Medulla oblongata (tissue), 1 donor: ENCODE measurements at regions not wholly inside any gene's neighbourhood (a gene's known extent, or its start where the extent isn't known, plus 50 kb on each side); places are given as distances from the start of the nearest gene placed in this dataset.

ENCODE experiments used
- DNase-seq: peaks from one replicate; pipeline ENCODE4 v3.0.0-alpha.2; 2015; ENCODE audit errors: extremely low spot score

DNA sequence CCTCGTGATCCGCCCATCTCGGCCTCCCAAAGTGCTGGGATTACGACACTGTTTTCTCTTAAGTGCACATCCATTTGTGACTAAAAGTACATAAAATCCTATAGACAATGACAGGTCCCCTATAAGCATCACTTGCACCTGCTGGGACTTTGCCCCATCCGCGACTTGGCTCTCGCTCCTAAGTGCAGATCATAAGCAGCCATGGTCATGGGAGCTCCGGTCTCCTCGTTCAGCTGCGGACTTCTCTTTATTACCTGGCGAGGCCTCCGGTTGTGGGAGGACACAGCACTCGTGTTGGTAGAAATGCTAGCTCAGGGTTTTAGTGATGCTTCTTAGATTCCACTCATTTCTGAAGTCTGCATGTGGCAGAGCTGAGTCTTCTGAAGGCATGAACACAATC, 92.7 kb upstream of the ST6GAL2 start:
- no peak for DNase-seq

DNA sequence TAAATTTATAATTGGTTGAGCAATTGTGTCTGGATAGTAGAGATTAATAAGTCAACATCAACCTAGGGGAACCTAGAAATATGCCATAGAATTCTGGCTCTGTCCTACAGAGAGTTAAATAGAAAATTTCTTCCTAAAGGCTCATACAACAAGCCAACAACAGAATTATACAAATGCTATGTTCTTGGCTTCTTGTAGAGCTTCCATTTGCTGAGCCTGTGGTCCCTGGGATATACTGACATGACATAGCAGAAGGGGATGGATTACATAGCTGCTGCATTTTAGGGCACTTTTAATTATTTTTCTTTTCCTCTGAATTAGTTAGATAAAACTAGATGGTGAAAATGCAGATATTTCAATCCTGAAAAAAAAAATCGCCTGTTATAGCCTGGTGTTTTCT, 95.5 kb upstream of the ST6GAL2 start:
- no peak for DNase-seq

DNA sequence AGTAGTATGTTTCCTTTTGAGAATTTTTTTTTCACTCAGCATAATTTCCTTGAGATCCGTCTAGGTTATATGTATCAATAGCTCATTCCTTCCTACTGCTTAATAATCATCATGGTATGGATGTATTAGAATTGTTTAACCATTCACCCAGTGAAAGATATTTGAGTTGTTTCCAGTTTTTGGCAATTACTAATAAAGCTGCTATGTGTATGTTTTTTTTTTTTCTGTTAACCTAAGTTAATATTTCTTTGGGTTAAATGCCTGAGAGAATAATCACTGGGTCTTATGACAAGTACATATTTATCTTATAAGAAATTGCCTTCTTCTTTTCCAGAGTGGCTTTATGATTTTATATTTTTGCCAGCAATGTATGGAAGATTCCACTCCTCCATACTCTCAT, 96.4 kb upstream of the ST6GAL2 start:
- no peak for DNase-seq

DNA sequence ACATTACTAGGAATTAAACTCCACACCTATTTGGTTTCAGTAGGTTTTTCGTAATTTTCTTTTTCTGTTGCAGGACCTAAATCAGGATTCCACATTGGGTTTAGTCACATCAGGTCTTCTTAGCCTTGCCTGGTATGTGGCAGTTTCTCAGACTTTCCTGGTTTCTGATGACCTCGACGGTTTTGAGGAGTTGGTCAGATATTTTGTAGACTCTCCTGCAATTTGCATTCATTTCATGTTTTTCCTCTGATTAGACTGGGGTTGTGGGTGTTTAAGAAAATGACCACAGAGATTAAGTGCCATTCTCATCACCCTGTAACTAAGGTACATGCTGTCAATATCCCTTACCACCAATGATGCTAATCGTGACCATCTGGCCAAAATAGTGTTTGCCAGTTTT, 97.3 kb upstream of the ST6GAL2 start:
- no peak for DNase-seq

DNA sequence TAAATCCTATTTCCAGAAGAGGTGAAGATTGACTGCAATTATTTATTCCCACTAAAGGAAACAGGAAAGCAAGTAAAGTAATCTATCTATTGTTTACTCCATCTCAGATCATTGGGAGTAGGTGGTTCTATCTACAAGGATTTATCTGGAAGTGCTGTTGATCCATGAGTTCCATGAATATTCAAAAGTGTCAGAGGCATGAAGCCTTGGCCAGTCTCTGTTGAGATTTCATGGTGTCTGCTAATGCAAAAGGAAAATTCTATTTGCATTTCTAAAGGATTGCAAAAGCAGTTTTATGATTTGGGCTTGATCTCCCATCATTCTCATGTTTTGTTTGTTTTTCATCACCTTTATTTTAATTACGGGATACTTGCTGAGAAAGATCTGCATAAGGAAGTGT, 102.4 kb upstream of the ST6GAL2 start:
- no peak for DNase-seq

DNA sequence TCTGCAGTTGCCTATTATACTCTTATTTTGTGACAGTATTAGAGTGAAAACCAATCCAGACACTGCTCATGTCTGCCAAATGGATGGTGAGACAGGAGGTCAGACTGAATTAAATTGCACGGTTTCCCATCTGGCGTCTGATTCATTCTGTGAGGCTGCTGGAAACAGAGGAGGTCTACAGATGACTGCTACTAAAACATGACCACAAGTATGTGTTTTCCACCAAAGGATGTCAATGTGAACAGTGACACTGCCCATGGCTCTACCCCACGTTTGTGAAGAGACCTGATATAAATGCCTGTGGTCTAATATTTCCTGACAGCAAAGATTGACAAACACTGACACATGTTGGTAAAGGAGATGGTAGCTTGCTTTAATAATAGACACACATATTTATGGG, 104.3 kb upstream of the ST6GAL2 start:
- DNase-seq = no peak

DNA sequence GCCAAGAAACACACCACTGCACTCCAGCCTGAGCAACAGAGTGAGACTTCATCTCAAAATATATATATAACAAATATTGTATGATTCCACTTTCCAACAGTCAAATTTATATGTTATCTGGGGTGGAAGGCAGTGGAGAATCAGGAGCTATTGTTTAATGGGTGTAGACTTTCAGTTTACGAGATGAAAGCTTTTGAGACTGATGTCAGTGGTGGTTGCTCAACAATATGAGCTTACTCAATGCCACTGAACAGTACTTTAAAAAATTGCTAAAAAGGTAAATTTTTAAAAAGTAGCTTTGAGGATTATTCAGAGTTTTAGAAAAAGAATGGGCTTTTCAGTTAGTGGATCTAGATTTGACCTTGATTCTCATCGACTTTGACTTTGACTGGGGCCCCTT, 105.9 kb upstream of the ST6GAL2 start:
- DNase-seq = no peak

DNA sequence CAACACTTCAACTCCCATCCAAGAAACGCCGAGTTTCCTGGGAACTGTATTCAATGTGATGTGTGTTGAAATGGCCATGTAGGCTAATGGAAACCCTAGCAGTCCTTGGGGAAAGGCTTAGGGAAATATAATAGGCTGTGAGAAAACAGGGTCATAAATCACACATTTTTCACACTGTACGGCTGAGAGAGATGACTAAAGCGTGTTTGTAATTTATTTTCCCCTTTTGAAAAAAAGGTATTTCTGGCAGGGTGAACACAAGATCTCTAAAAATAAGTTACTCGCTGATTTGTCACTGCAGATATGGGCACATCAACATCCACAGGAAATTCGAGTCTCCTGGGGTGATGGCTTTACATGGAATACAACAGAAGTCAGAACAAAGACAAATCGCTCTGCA, 109.6 kb upstream of the ST6GAL2 start:
- DNase-seq = no peak

DNA sequence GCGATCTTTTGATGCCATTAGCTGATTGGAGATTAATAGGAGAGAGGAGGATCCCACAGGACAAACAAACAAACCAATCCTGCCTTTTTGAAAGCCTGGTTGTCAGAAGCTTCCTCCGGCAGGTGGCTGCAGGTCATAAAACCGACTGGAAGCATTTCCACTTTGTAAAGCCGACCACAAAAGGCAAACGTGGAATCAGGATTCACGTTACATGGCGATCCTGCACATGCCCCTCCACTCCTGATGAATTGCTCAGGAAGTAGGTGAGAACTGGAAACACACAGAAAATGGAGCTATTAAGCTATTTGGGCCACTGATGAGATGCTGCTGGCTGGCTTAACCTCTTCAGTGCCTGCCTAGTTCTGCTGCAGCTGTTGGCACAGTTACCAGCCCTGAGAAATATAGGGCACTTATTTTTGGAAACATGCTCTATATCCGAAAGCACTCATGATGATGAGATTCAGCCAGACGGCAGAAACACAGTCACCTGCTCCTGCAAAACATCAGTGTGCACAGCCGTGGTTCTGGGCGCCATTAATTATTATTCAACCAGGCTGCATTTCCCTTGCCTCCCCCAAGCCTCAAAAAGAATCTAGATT, 110.3 kb upstream of the ST6GAL2 start:
- no peak for DNase-seq

DNA sequence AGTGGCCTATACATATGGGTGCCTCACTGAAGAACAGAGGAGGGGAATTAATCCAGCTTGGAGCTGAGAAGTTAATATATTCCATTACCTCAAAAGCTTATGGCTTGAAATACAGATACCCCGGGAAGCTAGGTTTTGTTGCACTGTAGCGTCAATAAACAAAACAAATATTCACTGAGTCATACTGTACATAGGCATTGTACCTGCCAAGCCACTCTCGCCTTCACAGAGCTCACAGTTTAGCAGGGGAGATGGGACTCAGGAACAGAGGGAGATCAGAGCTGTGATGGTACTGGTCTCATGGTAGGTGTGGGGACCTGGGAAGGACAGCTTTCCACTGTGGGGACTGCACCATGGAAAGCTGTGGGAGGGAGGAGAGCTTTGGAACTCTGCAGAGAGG, 111.2 kb upstream of the ST6GAL2 start:
- no peak for DNase-seq

DNA sequence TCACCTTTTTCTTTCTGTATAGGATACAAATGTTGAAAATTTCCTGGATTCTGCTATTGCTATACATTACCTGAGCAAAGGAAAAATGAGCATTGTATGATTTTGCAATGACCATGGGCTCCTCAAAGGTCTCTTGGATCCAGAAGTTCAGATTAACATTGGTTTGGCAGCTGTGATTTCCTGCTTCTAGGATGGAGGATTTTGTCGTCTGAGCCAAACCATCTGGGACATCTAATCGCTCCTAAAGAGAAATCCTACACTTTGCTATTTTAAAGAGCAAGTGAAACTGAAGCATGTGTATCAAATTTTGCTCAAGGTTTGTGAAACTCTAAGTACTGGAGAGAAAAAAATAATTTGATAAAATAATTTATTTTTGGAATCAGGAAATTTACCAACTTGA, 115.1 kb upstream of the ST6GAL2 start:
- DNase-seq = no peak

DNA sequence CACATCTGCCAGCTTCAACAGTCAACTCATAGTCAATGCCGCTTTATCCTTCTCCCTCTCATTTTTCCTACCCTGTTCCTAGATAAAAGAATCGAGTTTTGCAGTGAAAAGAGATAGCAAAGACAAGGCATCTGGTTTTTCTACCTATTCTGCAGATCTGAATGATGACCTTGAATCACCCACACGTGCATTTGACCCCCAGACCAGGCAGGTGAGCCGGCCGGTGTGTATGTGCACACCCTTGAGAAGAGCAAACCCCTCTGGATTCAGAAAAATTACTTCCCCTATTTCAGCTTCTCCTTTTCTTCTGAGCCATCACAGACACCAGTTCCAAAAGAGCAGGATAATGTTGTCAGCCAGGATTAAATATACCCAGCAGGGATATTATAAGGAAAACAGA, 115.6 kb upstream of the ST6GAL2 start:
- no peak for DNase-seq

DNA sequence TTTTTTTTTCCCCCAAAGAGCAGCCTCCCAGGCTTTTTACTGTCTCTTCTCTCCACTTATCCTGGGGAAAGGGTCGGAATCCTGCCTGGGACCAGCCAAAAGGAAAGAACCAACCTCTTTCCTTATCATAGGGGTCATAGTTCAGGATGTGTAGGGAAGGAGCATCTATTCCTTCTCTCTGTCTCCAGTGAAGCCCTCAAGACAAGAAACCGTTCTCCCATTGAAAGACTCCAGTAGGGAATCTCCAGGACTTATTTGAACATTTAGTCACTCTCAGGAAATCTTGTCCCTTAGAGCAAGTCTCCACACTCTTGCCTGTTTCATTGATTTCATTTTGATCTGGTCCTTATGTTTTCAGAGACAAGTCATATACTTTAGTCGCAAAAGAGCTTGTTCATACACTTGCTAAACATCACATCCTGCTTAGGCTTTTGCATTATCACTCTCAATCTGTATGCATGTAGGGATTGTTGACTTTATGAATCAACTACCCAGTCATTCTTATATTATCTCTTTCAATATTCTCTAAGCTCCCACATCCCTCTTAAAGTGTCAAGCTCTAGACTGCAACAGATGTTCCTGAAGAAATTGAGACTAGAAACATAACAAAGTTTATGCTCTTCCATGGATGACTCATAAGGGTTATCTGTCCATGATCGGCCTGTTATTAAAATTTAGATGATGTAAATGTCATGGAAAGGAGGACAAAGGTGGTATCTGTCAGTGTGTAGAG, 116.2 kb upstream of the ST6GAL2 start:
- DNase-seq = no peak

DNA sequence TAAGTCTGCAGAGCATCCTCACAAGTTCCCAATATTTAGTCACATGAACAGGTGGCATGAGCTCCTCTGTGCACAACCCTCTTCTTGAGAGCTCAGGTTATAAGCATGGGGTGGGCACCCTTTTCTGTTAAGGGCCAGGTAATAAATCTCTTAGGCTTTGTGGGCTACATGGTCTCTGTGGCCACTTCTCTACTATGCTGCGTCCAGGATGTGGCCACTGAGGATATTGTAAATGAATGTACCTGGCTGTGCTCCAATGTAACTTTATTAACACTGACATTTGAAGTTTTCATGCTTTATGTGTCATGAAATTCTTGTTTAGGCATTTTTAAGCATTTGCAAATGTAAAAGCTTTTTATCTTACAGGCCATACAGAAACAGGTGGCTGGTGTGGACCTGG, 116.8 kb upstream of the ST6GAL2 start:
- no peak for DNase-seq

DNA sequence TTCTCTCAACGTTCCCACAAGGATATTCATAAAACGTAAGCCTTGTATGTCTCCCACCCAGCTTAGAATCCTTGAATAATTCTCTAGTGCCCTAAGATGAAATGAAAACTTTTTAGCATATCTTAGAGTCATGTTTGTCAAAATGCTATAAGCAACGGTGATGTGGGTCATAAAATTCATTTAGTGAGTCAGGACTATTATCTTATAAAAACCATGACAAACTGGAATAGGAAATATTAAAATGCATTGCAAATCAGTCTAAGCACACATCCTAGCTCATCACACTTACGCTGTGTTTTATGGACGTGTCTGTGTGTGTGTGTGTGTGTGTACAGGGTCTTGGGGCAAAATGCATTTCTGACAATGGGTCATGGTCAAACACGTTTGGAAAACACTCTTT, 119.9 kb upstream of the ST6GAL2 start:
- DNase-seq = no peak

DNA sequence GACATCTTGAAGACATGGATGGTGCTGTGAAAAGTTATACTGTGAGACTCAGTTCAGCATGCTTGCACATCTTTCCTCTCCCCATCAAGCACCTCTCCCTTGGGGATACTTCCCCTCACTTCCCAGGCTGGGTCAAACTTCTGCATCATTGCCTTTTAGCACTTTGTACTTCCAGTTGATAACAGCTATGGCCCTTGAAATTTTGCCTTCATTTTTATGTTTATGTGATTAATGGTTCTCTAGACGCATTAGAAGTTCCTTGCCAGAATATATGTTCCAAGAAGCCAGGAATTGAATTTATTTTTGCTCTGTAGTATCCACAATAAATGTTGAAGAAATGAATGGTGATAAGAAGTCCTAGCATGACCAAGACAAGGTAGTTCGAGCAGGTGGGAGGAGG, 120.9 kb upstream of the ST6GAL2 start:
- no peak for DNase-seq

DNA sequence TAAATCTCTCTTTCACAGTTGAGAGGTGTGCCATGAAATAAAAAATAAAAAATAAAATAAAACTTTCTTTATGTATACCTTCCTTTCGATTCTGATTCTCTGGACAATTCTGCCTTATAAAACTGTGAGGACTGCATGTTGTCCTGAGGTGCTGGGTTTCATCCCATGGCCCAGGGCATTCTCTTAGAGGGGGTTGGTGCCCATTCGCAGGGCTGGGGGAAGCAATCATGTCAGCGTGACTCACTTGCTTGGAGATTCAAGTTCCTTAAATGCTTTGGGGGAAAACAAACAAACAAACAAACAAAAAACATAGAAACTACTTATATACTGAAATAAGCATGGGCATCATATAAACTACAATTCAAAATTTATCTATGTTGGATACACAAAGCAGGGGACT, 122.0 kb upstream of the ST6GAL2 start:
- no peak for DNase-seq

DNA sequence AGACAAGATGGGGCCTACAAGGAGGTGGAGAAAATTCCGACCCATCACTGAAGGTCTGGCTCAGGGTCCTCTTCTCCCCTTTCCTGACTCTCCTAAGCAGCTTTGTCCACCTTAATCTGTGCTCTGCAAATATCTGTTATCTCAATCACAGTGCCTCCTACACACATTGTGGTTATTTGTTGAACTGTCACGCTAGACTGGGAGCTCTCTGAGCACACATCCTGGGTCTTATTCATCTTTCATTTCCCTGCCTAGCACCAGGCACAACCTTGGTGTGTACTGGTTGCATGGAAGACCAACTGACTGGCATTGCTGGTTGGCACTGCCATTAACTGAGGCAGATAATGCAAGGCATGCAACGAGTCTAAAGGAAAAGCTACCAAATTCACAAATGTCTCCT, 122.9 kb upstream of the ST6GAL2 start:
- no peak for DNase-seq

DNA sequence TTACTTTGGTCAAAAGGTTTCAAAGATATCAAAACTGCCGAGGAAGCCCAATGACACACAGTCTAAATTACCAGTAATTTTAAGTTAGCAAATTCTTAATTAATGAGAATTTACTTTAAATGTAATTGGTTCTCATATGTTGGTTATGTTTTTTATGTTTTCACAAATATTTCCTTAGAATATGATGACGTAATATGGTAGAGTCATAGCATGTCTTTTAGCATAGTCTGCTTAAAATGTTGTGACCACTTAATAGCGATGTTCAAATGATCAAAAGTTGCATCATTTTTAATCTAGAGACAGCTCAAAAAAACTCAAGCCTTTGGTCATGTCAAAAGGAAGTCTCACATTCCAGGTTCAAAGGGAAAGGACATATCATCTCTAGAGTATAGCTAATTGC, 123.3 kb upstream of the ST6GAL2 start:
- no peak for DNase-seq

DNA sequence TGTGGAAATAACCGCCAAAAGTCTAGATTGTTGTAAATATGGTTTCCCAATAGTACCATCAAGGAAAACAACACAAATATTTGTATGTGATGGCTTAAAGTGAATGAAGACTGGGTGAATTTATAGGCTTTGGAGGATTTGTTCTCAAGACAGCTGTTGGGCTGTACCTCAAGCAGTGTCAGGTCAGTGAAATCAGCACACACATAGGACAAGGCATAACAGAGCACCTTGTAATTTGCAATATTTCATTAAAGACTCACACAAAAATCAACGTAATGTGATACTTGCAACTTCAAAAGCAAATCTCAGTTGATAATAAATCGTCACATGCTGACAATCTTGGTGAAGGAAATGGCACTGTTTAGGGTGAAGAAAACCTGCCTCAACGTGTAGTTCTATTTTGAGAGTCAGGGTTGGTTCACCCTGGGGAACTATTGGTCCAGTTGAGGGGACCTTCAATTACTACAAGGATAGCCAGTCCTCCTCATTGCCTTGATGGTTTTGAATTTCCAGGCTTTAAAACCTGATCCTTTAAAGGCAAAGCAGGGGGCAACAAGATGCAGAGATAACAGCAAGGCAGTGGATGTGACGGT, 126.8 kb upstream of the ST6GAL2 start:
- no peak for DNase-seq

DNA sequence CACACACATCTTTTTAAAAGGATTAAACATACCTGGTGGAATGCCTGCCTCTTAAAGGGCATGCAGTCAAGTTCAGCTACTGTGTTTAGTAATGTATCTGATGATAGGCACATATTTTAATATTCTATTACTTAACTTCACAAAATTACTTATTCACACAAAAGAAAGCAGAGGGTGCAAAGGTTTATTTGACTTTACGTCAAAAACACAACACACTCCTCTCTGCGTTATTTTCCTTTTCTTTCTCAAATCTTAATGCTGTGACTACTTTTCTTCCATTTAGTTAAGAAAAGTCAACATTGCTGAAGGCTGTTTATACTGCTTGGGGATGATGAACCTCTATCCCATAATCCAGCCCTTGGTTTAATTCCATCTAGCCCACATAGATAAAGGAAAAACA, 127.9 kb upstream of the ST6GAL2 start:
- no peak for DNase-seq

DNA sequence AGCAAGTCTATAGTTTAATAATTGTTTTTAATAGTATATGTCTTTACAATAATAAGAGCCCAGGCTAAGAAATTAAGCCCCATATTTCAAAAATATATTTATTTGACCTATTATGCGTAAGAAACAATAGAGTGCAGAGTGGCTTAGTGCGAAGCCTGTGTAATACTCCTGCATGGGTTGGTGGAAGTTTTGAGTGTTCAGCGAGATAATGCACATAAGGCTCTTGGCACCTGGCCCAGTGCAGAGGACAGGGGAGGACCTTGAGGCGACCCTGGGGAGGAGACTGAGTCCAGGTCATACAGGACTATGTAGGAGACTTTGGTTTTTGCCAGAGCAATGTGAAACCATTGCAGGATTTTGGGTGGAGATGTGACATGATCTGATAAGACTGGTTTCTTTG, 132.4 kb upstream of the ST6GAL2 start:
- DNase-seq = no peak

DNA sequence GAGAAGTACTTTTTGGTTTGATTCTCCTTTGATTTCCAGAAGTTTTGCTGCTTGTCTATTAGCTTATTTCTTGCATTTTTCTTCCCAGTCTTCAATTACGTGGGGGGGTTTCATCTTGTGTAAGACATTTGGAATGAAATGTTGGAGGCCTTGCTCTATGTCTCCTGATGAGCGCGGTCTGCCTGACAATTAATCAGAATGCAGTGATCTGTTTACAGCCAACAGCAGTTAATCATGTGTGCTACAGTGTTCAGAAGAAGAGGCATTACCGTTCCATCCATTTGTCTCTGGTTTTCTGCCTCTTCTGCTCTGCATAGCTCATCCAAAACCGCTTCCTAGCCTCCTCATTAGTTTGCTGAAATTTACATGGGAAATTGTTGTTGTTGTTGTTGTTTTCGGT, 134.4 kb upstream of the ST6GAL2 start:
- no peak for DNase-seq

DNA sequence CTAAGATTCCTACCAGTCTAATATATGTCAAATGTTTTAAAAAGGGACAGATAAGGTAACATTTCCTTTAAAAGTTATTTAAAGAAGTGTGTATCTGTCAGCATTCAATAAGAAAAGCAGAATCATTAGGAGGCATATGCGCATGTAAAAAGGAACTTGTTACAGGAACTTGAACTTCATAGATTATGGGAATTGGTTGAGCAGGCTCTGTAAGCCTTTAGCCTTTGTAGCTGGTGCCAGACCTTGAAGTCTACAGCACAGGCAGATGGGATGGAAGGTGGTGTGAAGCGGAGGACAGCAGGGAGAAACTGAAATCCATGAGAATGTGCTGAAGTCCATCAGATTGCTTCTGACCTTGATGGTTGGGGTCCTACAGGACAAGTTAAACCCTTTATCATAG, 138.3 kb upstream of the ST6GAL2 start:
- DNase-seq = no peak
